22Rv1 (cell line): ENCODE measurements at regions not wholly inside any gene's neighbourhood (a gene's known extent, or its start where the extent isn't known, plus 50 kb on each side); places are given as distances from the start of the nearest gene placed in this dataset.
"Not testable (repeated sequence)": the region's sequence is repeated elsewhere in the genome, so short reads cannot be mapped to it uniquely, and the experiment has no call there.

Experiments used
- ZFX ChIP-seq: fragments of 450-650 bp; IDR thresholded peaks from 2 replicates; pipeline ENCODE4 v1.6.1; 2017; ENCODE audit warnings: antibody characterized with exemption, borderline replicate concordance
- TF ChIP-seq, protein P1 (sequence below): fragments of 450-650 bp; IDR thresholded peaks from 2 replicates; pipeline ENCODE4 v1.5.1; 2017; ENCODE audit warnings: mild to moderate bottlenecking

DNA sequence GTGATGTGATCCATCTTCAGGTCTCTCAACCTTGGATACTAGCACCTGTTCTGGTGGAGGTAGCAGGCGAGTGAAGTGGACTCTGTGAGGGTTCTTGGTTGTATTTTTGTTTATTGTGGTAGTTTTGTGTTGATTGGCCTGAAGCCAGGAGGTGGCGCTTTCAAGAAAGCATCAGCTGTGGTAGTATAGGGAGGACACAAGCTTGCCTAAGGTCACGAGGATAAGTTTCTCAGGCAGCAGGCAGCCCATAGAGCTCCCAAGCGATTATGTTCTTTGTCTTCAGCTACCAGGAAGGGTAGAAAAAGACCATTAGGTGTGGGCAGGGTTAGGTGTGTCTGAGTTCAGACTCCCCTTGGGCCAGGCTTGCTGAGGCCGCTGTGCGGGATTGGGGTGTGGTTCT lies 290.8 kb upstream of the TGIF2LY start:
- TF ChIP-seq, protein P1, sequence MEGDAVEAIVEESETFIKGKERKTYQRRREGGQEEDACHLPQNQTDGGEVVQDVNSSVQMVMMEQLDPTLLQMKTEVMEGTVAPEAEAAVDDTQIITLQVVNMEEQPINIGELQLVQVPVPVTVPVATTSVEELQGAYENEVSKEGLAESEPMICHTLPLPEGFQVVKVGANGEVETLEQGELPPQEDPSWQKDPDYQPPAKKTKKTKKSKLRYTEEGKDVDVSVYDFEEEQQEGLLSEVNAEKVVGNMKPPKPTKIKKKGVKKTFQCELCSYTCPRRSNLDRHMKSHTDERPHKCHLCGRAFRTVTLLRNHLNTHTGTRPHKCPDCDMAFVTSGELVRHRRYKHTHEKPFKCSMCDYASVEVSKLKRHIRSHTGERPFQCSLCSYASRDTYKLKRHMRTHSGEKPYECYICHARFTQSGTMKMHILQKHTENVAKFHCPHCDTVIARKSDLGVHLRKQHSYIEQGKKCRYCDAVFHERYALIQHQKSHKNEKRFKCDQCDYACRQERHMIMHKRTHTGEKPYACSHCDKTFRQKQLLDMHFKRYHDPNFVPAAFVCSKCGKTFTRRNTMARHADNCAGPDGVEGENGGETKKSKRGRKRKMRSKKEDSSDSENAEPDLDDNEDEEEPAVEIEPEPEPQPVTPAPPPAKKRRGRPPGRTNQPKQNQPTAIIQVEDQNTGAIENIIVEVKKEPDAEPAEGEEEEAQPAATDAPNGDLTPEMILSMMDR, result not testable (repeated sequence)
- TF ChIP-seq ZFX, result not testable (repeated sequence)
